Sciatic nerve (tissue), 2 donors: ENCODE measurements at regions not wholly inside any gene's neighbourhood (a gene's known extent, or its start where the extent isn't known, plus 50 kb on each side); places are given as distances from the start of the nearest gene placed in this dataset.

Experiments used
- ATAC-seq: fragments of 200-7000 bp; cut with Tn5 transposase; one replicate; pipeline ENCODE4 v1.9.1; 2020; ENCODE audit warnings: mild to moderate bottlenecking, moderate library complexity
- DNase-seq: peaks from one replicate; pipeline ENCODE4 v3.0.0-alpha.2; 2020; ENCODE audit warnings: low spot score
- intact Hi-C: fragments of 100-400 bp; cut with DNase I; formaldehyde crosslinking; loops from one replicate; pipeline ENCODE4 v1.14.2; 2022
- donor health status: DM: no; HTN: no; CAD: no.
- donor health status: DM: no; HTN: no; CAD: no.

- no peak for ATAC-seq
- DNase-seq = no peak
- intact Hi-C loops = loop anchor here (10.0 kb wide), 1 partner anchor 267 kb away; no protein-coding TSS in a partner anchor
Measured at GRCh38 chr13:30111810-30112209, 195.5 kb downstream of the KATNAL1 start.

- intact Hi-C loops = loop anchor here (10.0 kb wide), 1 partner anchor 266 kb away; no protein-coding TSS in a partner anchor
- DNase-seq (no peak), ATAC-seq (no peak)
Measured at GRCh38 chr13:30110301-30111070, 196.9 kb downstream of the KATNAL1 start.

DNA sequence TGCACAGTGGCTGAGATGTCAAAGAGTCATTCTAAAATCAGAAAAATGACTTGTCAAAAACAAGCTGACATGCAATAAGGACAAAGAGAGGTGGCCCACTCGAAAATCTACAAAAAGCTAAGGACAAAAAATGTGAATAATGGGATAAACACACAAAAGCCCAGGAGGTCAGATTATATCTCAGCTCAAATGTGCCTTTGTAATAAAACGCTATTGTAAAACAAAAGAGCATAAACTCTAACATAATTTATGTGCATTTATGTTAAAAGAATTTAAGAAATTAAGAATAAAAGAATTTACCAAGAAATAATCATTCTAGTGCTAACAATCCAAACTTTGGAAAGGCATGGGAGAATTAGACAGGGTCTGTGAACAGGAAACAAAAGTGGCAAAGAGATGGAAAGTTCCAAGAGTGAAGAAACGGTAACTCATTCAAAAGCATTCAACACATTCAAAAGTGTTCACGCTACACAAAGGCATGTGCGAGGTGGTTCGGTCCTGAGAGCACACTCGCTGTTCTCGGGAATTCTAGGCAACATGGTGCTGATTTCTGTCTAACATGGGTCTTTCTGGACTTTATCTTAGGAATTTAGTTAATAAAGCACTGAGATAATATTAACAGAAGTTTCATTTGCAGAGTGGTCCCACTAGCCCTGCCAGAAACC, 197.7 kb downstream of the KATNAL1 start:
- no peak for DNase-seq
- intact Hi-C loops = loop anchor here (10.0 kb wide), 1 partner anchor 265 kb away; no protein-coding TSS in a partner anchor
- no peak for ATAC-seq

- intact Hi-C loops = no loop called here
- ATAC-seq (no peak), DNase-seq (no peak)
Measured at GRCh38 chr13:30108913-30109237, 198.5 kb downstream of the KATNAL1 start.

GRCh38 chr13:30108216-30108912, 199.0 kb downstream of the KATNAL1 start:
- intact Hi-C loops = no loop called here
- ATAC-seq (no peak), DNase-seq (no peak)

- ATAC-seq (no peak), DNase-seq (no peak)
- intact Hi-C loops = no loop called here
Measured at GRCh38 chr13:30107521-30108136, 199.7 kb downstream of the KATNAL1 start.

DNA sequence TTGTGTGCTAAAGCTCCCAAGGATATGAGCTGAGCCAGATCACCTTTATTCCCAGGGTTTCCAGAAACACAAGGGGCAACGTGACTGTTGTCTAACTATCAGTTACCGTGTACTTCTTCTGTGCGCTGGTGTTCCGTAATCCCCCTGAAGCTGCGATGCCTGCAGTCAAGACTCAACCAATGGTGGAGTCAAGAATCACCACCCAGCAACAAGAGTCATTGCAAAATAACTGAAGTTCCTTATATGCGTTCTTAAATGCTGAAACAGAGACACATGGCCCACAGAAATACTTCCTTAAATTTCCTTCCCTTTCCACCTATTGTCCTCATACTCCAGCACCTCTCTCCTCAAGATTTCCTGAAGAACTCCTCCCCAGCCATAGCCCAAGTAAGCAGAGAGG, 200.2 kb downstream of the KATNAL1 start:
- no peak for DNase-seq
- intact Hi-C loops = no loop called here
- no peak for ATAC-seq

- intact Hi-C loops = no loop called here
- no peak for ATAC-seq
Measured at GRCh38 chr13:30105381-30105780, 202.0 kb downstream of the KATNAL1 start.

GRCh38 chr13:30103161-30103840, 204.1 kb downstream of the KATNAL1 start:
- no peak for DNase-seq
- intact Hi-C loops = no loop called here
- ATAC-seq = no peak

More at GRCh38 chr13:30105381-30105780, 202.0 kb downstream of the KATNAL1 start:
- no peak for DNase-seq

- no peak for ATAC-seq
- no peak for DNase-seq
- intact Hi-C loops = no loop called here
Measured at GRCh38 chr13:30100226-30100625, 207.1 kb downstream of the KATNAL1 start.

DNA sequence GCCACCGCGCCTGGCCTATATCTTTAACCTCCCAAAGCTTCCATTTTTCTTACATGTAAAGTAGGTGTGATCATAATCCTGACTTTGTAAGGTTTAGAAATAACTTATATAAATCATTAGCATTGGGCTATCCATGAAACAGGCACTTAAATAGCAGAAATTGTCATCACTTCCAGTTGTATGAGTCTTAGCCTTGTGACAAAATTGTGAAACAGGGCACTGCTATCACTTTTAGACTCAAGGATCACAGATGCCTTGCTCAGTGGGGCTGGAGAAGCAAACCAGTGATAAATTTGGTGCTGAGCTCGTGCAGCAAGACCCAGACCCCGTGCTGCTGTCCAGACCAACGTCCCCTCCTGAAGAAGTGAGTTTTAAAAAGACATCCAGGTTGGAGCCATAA, 209.7 kb downstream of the KATNAL1 start:
- intact Hi-C loops = no loop called here
- ATAC-seq (no peak), DNase-seq (no peak)

DNA sequence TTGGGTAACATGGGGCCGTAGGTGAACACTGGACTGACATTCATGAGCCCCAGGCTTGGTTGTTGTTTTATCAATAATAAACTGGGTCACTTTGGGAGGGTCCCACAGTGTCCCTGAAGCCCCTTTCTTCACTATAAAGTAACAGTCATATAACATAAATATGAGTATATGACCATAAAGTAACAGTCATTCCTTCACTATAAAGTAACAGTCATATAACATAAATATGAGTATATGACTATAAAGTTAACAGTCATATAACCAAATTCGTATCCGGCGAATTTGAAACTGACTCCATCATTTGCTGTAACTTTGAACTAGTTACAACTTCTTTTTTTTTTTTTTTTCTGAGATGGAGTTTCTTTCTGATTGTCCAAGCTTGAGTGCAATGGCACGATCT, 210.3 kb downstream of the KATNAL1 start:
- ATAC-seq (no peak), DNase-seq (no peak)
- intact Hi-C loops = no loop called here

- ATAC-seq (no peak), DNase-seq (no peak)
- intact Hi-C loops = no loop called here
Measured at GRCh38 chr13:30094015-30094414, 213.3 kb downstream of the KATNAL1 start.

DNA sequence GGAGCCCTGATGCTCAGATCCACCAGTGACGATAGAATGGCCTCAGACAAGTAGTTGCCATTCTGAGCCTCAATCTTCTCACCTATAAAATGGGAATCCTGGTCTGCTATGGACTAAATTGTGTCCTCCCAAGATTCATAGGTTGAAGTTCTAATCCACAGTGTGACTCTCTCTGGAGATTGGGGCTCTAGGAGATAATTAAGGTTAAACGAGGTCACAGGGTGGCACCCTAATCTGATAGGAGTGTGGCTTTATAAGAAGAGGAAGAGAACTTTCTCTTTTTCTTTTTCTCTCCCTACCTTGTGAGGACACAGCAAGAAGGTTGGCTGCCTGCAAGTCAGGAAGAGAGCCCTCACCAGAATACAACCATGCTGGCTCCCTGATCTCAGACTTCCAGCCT, 214.1 kb downstream of the KATNAL1 start:
- intact Hi-C loops = no loop called here
- ATAC-seq = no peak
- DNase-seq = no peak

GRCh38 chr13:30091691-30092090, 215.7 kb downstream of the KATNAL1 start:
- DNase-seq (no peak), ATAC-seq (peak; percentile 66)
- intact Hi-C loops = no loop called here

GRCh38 chr13:30091035-30091434, 216.3 kb downstream of the KATNAL1 start:
- intact Hi-C loops = no loop called here
- no peak for DNase-seq
- no peak for ATAC-seq

- ATAC-seq = no peak
- intact Hi-C loops = no loop called here
Measured at GRCh38 chr13:30088312-30088855, 219.0 kb downstream of the KATNAL1 start.

DNA sequence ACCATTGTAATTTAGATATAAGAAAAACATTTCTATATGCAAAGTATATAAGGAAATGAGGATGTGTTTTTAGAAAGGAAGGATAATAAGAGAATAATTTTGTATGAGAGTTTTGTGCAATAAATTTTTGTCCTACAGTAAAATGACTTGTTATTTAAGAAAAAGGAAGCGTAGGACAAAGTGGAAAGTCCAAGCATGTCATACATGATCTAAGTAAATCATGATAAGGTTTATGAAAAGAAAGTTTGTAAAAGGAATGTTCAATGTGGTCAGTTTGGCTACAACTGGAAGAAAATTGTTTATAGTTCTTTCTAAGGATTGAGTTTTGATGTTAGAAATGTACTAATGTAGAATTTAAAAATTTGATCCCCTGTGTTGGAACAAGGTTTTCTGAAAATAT, 222.3 kb downstream of the KATNAL1 start:
- ATAC-seq (no peak), DNase-seq (no peak)
- intact Hi-C loops = no loop called here

More at GRCh38 chr13:30088312-30088855, 219.0 kb downstream of the KATNAL1 start:
- no peak for DNase-seq

GRCh38 chr13:30082391-30082790, 225.0 kb downstream of the KATNAL1 start:
- no peak for ATAC-seq
- intact Hi-C loops = no loop called here

More at GRCh38 chr13:30082391-30082790, 225.0 kb downstream of the KATNAL1 start:
- no peak for DNase-seq
